ENCODE measurements at regions not wholly inside any gene's neighbourhood (a gene's known extent, or its start where the extent isn't known, plus 50 kb on each side); places are given as distances from the start of the nearest gene placed in this dataset.

- Mint-ChIP-seq H3K4me1 (peaks cover 37 to 57% of the 10 kb centered on the region in 2 experiments), H3K27me3 (ENCODE audit: low read depth) (no peaks in the 10 kb centered on the region)
- H3K79me2 ChIP-seq (ENCODE audit: insufficient read depth, low read length) = no peaks in the 10 kb centered on the region
Measured at GRCh38 chr14:71429902-71430301, 502.3 kb upstream of the RGS6 start.

More at GRCh38 chr14:71429902-71430301, 502.3 kb upstream of the RGS6 start:
- H3K36me3 Mint-ChIP-seq (ENCODE audit: insufficient read depth in 1 of 3, low read depth in 3 of 3) = peaks cover 21 to 35% (median 32%) of the 10 kb centered on the region in 3 experiments
- no peak overlapping the region for H2BK120ac ChIP-seq (ENCODE audit: low read depth, low read length, poor library complexity, severe bottlenecking)
- H3K27ac ChIP-seq (ENCODE audit: insufficient read length, low read depth, low read length) = no peak overlapping the region
- no peak overlapping the region for H3T11ph ChIP-seq (ENCODE audit: low read length)
- H3K14ac ChIP-seq (ENCODE audit: insufficient read depth, low read length) = no peak overlapping the region
- TF ChIP-seq, protein P1, sequence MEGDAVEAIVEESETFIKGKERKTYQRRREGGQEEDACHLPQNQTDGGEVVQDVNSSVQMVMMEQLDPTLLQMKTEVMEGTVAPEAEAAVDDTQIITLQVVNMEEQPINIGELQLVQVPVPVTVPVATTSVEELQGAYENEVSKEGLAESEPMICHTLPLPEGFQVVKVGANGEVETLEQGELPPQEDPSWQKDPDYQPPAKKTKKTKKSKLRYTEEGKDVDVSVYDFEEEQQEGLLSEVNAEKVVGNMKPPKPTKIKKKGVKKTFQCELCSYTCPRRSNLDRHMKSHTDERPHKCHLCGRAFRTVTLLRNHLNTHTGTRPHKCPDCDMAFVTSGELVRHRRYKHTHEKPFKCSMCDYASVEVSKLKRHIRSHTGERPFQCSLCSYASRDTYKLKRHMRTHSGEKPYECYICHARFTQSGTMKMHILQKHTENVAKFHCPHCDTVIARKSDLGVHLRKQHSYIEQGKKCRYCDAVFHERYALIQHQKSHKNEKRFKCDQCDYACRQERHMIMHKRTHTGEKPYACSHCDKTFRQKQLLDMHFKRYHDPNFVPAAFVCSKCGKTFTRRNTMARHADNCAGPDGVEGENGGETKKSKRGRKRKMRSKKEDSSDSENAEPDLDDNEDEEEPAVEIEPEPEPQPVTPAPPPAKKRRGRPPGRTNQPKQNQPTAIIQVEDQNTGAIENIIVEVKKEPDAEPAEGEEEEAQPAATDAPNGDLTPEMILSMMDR (conservative IDR thresholded peaks at IDR 0.05) = no peak
- no peaks in the 10 kb centered on the region for H3K27me3 ChIP-seq (ENCODE audit: insufficient read depth, low read length)
- no peaks in the 10 kb centered on the region for H3K23me2 ChIP-seq (ENCODE audit: insufficient read length, low read depth, low read length, poor library complexity, severe bottlenecking)
- H3K4me1 ChIP-seq (ENCODE audit: insufficient read depth, low read length) = no peaks in the 10 kb centered on the region; the same call in 1 of the 2 replicates
- no peak overlapping the region for H3K4ac ChIP-seq (ENCODE audit: low read depth, low read length)
- peak overlapping the region in 1 of 3 experiments; percentile 33; a peak in 1 of 7 replicates for H3K27ac Mint-ChIP-seq
- no peak overlapping the region for H4K5ac ChIP-seq (ENCODE audit: insufficient read length, low read depth, low read length)
- H3K4me2 ChIP-seq (ENCODE audit: insufficient read depth, insufficient read length, low read length) = no peak overlapping the region
- H2BK15ac ChIP-seq (ENCODE audit: low read depth, low read length) = no peak overlapping the region
- no peak overlapping the region for H2AK5ac ChIP-seq (ENCODE audit: insufficient read length, low read length)
- H4K91ac ChIP-seq (ENCODE audit: insufficient read length, low read depth, low read length) = no peak overlapping the region
- no peak overlapping the region for H3K18ac ChIP-seq (ENCODE audit: insufficient read length, low read depth, low read length)
- H4K20me1 ChIP-seq (ENCODE audit: control insufficient read depth, insufficient read depth, insufficient read length) = no peaks in the 10 kb centered on the region
- no peak overlapping the region for H3K56ac ChIP-seq (ENCODE audit: insufficient read length, low read depth, low read length)
- no peak overlapping the region for H2BK20ac ChIP-seq (ENCODE audit: low read depth, low read length, poor library complexity, severe bottlenecking)
- peaks cover 6% of the 10 kb centered on the region for H3K79me1 ChIP-seq (ENCODE audit: insufficient read depth, low read depth, low read length, poor library complexity, severe bottlenecking)
- H2BK12ac ChIP-seq (ENCODE audit: insufficient read length, low read depth, low read length) = no peak overlapping the region
- no peak overlapping the region for H2AFZ ChIP-seq (ENCODE audit: low read length)
- DNase-seq = no peak
- H4K8ac ChIP-seq (replicated peaks; ENCODE audit: insufficient read length, low read depth, low read length) = no peak overlapping the region
- no peak overlapping the region for H3K9ac ChIP-seq (ENCODE audit: extremely low read depth, insufficient read length, low read length)
- no peak overlapping the region for H3K4me3 Mint-ChIP-seq
- no peak overlapping the region for H3K23ac ChIP-seq (ENCODE audit: insufficient read length, low read depth, low read length)
- no peak overlapping the region for H2BK5ac ChIP-seq (ENCODE audit: insufficient read length, low read length)
- H3K9me3 Mint-ChIP-seq = peaks cover 26 to 27% of the 10 kb centered on the region in 2 experiments
- no peaks in the 10 kb centered on the region for H3K9me3 ChIP-seq (ENCODE audit: control insufficient read depth, low read depth, low read length)
